NCI-H526 (cell line): ENCODE measurements at regions not wholly inside any gene's neighbourhood (a gene's known extent, or its start where the extent isn't known, plus 50 kb on each side); places are given as distances from the start of the nearest gene placed in this dataset.

Experiments
- DNase-seq, 2 experiments: peaks; one replicate each; lab custom pipeline; 2025; lab: John Stamatoyannopoulos, UW

- no peak for DNase-seq
Measured at GRCh38 chr14:51145246-51145645, 50.3 kb upstream of the TRIM9 start.

- no peak for DNase-seq
Measured at GRCh38 chr14:51147183-51147582, 52.3 kb upstream of the TRIM9 start.

- no peak for DNase-seq
Measured at GRCh38 chr14:51155326-51155725, 60.4 kb upstream of the TRIM9 start.

- peak in 1 of 2 experiments; percentile 15 for DNase-seq
Measured at GRCh38 chr14:51157012-51157411, 62.1 kb upstream of the TRIM9 start.

- no peak for DNase-seq
Measured at GRCh38 chr14:51160871-51161270, 66.0 kb upstream of the TRIM9 start.

- no peak for DNase-seq
Measured at GRCh38 chr14:51165415-51165814, 70.5 kb upstream of the TRIM9 start.

GRCh38 chr14:51167587-51168214 lies 72.3 kb upstream of the TMX1 start:
- DNase-seq, result no peak

- no peak for DNase-seq
Measured at GRCh38 chr14:51168215-51168613, 71.8 kb upstream of the TMX1 start.

- DNase-seq, result no peak
Measured at GRCh38 chr14:51173863-51174262, 66.2 kb upstream of the TMX1 start.

- no peak for DNase-seq
Measured at GRCh38 chr14:51176839-51177238, 63.2 kb upstream of the TMX1 start.

GRCh38 chr14:51180577-51180976 lies 59.5 kb upstream of the TMX1 start:
- DNase-seq, result no peak

- no peak for DNase-seq
Measured at GRCh38 chr14:51182131-51182565, 57.9 kb upstream of the TMX1 start.

- no peak for DNase-seq
Measured at GRCh38 chr14:51185180-51185579, 54.9 kb upstream of the TMX1 start.

GRCh38 chr14:51185754-51186153 lies 54.3 kb upstream of the TMX1 start:
- no peak for DNase-seq

GRCh38 chr14:51188566-51189185 lies 51.4 kb upstream of the TMX1 start:
- DNase-seq, result no peak

GRCh38 chr14:51189600-51190376 lies 50.3 kb upstream of the TMX1 start:
- DNase-seq, result no peak
